Neural cell (in vitro differentiated cells): ENCODE measurements at regions not wholly inside any gene's neighbourhood (a gene's known extent, or its start where the extent isn't known, plus 50 kb on each side); places are given as distances from the start of the nearest gene placed in this dataset.

Experiments
- H2AFZ ChIP-seq: fragments of 200-600, 300-800 bp; sonication (generic), shearing (Covaris generic); 2 replicates; pipeline ENCODE4 v1.6.0; 2014; ENCODE audit warnings: low read depth, mild to moderate bottlenecking, antibody characterized with exemption, low read length, moderate library complexity
- H3F3A ChIP-seq: fragments of 200-600 bp; shearing (Covaris generic); 2 replicates; pipeline ENCODE4 v1.6.1; 2016; ENCODE audit warnings: mild to moderate bottlenecking, moderate library complexity, mixed read lengths, antibody characterized with exemption, low read length; ENCODE audit not compliant: insufficient read depth, poor library complexity, severe bottlenecking
- H3K27ac ChIP-seq: fragments of 200-600, 300-800 bp; sonication (generic), shearing (Covaris generic); 2 replicates; pipeline ENCODE4 v1.5.1; 2014; ENCODE audit warnings: mild to moderate bottlenecking, low read length, moderate library complexity
- H3K27me3 ChIP-seq: fragments of 300-800, 200-600 bp; sonication (generic), shearing (Covaris generic); 2 replicates; pipeline ENCODE4 v1.6.0; 2014; ENCODE audit warnings: mild to moderate bottlenecking, low read depth, low read length, moderate library complexity; ENCODE audit not compliant: insufficient read depth
- H3K36me3 ChIP-seq: fragments of 300-800, 200-600 bp; sonication (generic), shearing (Covaris generic); 2 replicates; pipeline ENCODE4 v1.5.1; 2014; ENCODE audit warnings: mild to moderate bottlenecking, antibody characterized with exemption, low read length, moderate library complexity; ENCODE audit not compliant: insufficient read depth
- H3K4me2 ChIP-seq: fragments of 300-800, 200-600 bp; sonication (generic), shearing (Covaris generic); 2 replicates; pipeline ENCODE4 v1.6.0; 2014; ENCODE audit warnings: mild to moderate bottlenecking, low read length
- H3K4me3 ChIP-seq: fragments of 300-800, 200-600 bp; sonication (generic), shearing (Covaris generic); 2 replicates; pipeline ENCODE4 v1.5.1; 2014; ENCODE audit warnings: mild to moderate bottlenecking, low read length, moderate library complexity
- H3K79me2 ChIP-seq: fragments of 200-600 bp; shearing (Covaris generic); replicated peaks from 2 replicates; pipeline ENCODE4 v1.6.0; 2014; ENCODE audit warnings: mild to moderate bottlenecking, low read length, moderate library complexity; ENCODE audit not compliant: insufficient read depth
- H3K9ac ChIP-seq: fragments of 300-800, 200-600 bp; sonication (generic), shearing (Covaris generic); 2 replicates; pipeline ENCODE4 v1.6.1; 2016; ENCODE audit warnings: mild to moderate bottlenecking, low read length, mixed read lengths
- H3K9me2 ChIP-seq: fragments of 200-600 bp; shearing (Covaris generic); 2 replicates; pipeline ENCODE4 v1.6.1; 2016; ENCODE audit warnings: mild to moderate bottlenecking, low read length, mixed read lengths; ENCODE audit not compliant: insufficient read depth
- H3K9me3 ChIP-seq: fragments of 200-600, 300-800 bp; sonication (generic), shearing (Covaris generic); 2 replicates; pipeline ENCODE4 v1.6.1; 2016; ENCODE audit warnings: mild to moderate bottlenecking, mixed run types, low read length, moderate library complexity, mixed read lengths
- H4K20me1 ChIP-seq: fragments of 200-600 bp; shearing (Covaris generic); 2 replicates; pipeline ENCODE4 v1.6.1; 2016; ENCODE audit warnings: mild to moderate bottlenecking, mixed run types; ENCODE audit not compliant: insufficient read depth
- EP300 ChIP-seq: fragments of 450-650 bp; conservative IDR thresholded peaks from 2 replicates; pipeline ENCODE4 v1.6.1; 2014; ENCODE audit warnings: antibody characterized with exemption, mild to moderate bottlenecking, moderate library complexity; ENCODE audit not compliant: poor library complexity, severe bottlenecking
- EZH2 ChIP-seq: fragments of 200-600, 300-800 bp; shearing (Covaris generic), sonication (generic); IDR thresholded peaks from 2 replicates; pipeline ENCODE4 v1.6.1; 2014; ENCODE audit warnings: antibody characterized with exemption, low read length, borderline replicate concordance, mild to moderate bottlenecking; ENCODE audit not compliant: insufficient read depth, poor library complexity, severe bottlenecking
- MXI1 ChIP-seq: fragments of 450-650 bp; conservative IDR thresholded peaks from 2 replicates; pipeline ENCODE4 v1.6.1; 2014; ENCODE audit warnings: antibody characterized with exemption, mild to moderate bottlenecking; ENCODE audit not compliant: poor library complexity, severe bottlenecking
- POLR2AphosphoS5 ChIP-seq: IDR thresholded peaks from 2 replicates; pipeline ENCODE4 v1.6.1; 2012
- RAD21 ChIP-seq: fragments of 450-650 bp; conservative IDR thresholded peaks from 2 replicates; pipeline ENCODE4 v1.6.1; 2014; ENCODE audit warnings: antibody characterized with exemption, mild to moderate bottlenecking, moderate library complexity
- SMC3 ChIP-seq: fragments of 450-650 bp; conservative IDR thresholded peaks from 2 replicates; pipeline ENCODE4 v1.6.1; 2014; ENCODE audit warnings: antibody characterized with exemption, mild to moderate bottlenecking, moderate library complexity; ENCODE audit not compliant: poor library complexity
- TAF1 ChIP-seq: IDR thresholded peaks from 2 replicates; pipeline ENCODE4 v1.6.1; 2012; ENCODE audit warnings: low read depth
- TF ChIP-seq, protein P1 (sequence below): IDR thresholded peaks from 2 replicates; pipeline ENCODE4 v1.6.1; 2012; ENCODE audit warnings: borderline replicate concordance
- TF ChIP-seq, protein P2 (sequence below): fragments of 450-650 bp; IDR thresholded peaks from 2 replicates; pipeline ENCODE4 v1.5.1; 2014; ENCODE audit warnings: antibody characterized with exemption, mild to moderate bottlenecking, moderate library complexity; ENCODE audit not compliant: poor library complexity, severe bottlenecking

DNA sequence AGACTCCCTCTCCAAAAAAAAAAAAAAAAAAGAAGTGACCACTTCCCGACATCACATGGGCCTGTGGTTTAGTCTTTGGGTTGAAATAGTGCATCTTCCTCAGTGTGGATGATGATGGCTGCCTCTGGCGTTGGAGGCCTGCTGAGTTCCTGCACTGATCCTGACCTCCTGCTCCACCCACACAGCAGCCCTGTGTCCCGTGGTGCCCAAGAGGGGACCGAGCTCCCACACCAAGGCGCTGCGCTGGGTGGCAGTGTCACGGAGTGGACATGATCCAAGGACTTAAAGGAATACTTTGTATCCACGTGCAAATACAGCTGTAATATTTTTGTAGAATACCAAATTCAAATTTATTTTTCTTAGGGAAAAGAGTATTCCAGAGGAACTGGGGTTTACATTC lies 109.2 kb upstream of the PHACTR3 start:
- Histone ChIP-seq H3K9me2 (no peaks in the 10 kb centered on the region), H3K36me3 (no peaks in the 10 kb centered on the region), H3K4me2 (no peak overlapping the region), H3K4me3 (no peak overlapping the region), H3K9ac (no peak overlapping the region), H3K27me3 (no peaks in the 10 kb centered on the region), H3K9me3 (peaks cover 4% of the 10 kb centered on the region), H3K27ac (no peak overlapping the region), H3K79me2 (no peaks in the 10 kb centered on the region), H3F3A (no peaks in the 10 kb centered on the region), H2AFZ (no peak overlapping the region), H4K20me1 (no peaks in the 10 kb centered on the region)
- TF ChIP-seq EZH2: no peak
- no peak for TF ChIP-seq MXI1
- TF ChIP-seq, protein P1, sequence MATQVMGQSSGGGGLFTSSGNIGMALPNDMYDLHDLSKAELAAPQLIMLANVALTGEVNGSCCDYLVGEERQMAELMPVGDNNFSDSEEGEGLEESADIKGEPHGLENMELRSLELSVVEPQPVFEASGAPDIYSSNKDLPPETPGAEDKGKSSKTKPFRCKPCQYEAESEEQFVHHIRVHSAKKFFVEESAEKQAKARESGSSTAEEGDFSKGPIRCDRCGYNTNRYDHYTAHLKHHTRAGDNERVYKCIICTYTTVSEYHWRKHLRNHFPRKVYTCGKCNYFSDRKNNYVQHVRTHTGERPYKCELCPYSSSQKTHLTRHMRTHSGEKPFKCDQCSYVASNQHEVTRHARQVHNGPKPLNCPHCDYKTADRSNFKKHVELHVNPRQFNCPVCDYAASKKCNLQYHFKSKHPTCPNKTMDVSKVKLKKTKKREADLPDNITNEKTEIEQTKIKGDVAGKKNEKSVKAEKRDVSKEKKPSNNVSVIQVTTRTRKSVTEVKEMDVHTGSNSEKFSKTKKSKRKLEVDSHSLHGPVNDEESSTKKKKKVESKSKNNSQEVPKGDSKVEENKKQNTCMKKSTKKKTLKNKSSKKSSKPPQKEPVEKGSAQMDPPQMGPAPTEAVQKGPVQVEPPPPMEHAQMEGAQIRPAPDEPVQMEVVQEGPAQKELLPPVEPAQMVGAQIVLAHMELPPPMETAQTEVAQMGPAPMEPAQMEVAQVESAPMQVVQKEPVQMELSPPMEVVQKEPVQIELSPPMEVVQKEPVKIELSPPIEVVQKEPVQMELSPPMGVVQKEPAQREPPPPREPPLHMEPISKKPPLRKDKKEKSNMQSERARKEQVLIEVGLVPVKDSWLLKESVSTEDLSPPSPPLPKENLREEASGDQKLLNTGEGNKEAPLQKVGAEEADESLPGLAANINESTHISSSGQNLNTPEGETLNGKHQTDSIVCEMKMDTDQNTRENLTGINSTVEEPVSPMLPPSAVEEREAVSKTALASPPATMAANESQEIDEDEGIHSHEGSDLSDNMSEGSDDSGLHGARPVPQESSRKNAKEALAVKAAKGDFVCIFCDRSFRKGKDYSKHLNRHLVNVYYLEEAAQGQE: no peak
- TF ChIP-seq RAD21: no peak
- TF ChIP-seq EP300: no peak
- TF ChIP-seq POLR2AphosphoS5: no peak
- TF ChIP-seq, protein P2, sequence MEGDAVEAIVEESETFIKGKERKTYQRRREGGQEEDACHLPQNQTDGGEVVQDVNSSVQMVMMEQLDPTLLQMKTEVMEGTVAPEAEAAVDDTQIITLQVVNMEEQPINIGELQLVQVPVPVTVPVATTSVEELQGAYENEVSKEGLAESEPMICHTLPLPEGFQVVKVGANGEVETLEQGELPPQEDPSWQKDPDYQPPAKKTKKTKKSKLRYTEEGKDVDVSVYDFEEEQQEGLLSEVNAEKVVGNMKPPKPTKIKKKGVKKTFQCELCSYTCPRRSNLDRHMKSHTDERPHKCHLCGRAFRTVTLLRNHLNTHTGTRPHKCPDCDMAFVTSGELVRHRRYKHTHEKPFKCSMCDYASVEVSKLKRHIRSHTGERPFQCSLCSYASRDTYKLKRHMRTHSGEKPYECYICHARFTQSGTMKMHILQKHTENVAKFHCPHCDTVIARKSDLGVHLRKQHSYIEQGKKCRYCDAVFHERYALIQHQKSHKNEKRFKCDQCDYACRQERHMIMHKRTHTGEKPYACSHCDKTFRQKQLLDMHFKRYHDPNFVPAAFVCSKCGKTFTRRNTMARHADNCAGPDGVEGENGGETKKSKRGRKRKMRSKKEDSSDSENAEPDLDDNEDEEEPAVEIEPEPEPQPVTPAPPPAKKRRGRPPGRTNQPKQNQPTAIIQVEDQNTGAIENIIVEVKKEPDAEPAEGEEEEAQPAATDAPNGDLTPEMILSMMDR: no peak
- no peak for TF ChIP-seq TAF1
- TF ChIP-seq SMC3: no peak

DNA sequence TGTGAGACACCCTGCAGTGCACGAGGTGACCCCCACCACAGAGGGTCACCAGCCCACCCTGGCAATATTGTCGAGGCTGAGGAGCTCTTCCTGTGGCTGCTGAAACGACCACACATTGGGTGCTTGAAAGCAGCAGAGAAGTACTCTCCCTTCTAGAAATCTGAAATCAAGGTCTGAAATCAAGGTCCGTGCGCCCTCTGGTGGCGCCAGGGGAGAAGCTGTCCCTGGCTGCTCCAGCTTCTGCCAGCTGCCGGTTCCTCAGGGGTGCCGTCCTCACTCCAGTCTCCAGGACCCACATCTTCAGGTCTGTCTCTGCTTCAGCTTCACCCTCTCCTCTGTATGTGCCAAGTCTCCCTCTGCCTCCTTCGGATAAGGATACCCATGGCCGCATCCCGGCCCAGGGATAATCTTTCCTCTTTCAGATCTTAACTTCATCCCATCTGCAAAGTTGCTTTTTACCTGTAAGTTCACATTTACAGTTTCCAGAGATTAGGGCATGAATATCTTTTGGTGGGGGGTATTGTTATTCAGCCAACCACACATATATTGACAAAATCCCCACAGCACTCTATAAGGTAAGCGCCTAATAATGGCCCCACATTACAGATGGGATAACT lies 108.3 kb upstream of the PHACTR3 start:
- Histone ChIP-seq H3F3A (no peaks in the 10 kb centered on the region), H3K79me2 (no peaks in the 10 kb centered on the region), H2AFZ (no peak overlapping the region), H3K27me3 (no peaks in the 10 kb centered on the region), H3K27ac (no peak overlapping the region), H3K9ac (no peak overlapping the region), H3K9me3 (peaks cover 4% of the 10 kb centered on the region), H4K20me1 (no peaks in the 10 kb centered on the region), H3K9me2 (no peaks in the 10 kb centered on the region), H3K4me3 (no peak overlapping the region), H3K4me2 (no peak overlapping the region), H3K36me3 (no peaks in the 10 kb centered on the region)
- TF ChIP-seq SMC3 (peak; percentile 90), RAD21 (peak; percentile 84)
- TF ChIP-seq, protein P2: peak; percentile 91
- TF ChIP-seq, protein P1: no peak
